ENCODE measurements at regions not wholly inside any gene's neighbourhood (a gene's known extent, or its start where the extent isn't known, plus 50 kb on each side); places are given as distances from the start of the nearest gene placed in this dataset.

DNA sequence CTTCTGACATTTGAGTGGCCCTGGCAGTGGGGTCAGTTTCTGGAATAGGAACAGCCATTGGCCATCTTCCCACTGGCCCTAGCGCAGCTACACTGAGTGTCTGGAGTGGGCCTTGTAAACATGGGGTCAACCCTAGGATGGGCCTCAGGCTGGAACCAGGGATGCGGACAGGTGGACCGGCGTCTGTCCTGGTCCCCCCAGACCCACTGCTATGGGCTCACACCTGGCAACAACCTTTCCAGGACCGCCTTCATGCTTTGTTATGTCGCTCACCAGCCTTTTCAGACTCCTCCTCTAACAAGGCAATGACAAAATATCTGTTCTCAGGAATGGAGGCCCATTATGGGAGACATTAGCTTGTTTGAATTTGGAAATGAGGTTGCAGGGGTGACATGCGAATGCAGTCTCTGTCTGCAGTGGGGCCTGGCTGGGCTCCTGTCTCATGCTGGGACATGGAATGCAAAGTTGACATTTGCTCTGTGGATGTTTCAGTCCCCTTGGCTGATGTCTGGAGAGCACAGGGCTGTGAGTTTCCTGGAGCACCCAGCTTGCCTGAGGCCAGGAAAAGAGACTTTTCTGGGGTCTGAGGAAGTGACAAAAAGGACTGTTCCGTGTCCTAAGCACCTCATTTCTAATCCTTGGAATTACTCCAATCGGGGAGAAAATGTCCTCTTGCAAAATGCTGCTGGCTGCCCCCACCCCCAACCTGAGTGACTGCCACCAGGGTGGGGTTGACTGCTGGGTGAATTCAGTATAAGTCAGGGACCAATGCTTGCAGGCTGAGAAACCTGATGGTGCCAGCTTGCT lies 98.7 kb upstream of the PMEPA1 start:
- Histone ChIP-seq H3K23me2 (ENCODE audit: low read depth, low read length) (no peaks in the 10 kb centered on the region), H3K79me1 (ENCODE audit: low read depth, low read length) (no peaks in the 10 kb centered on the region), H2BK15ac (ENCODE audit: low read length) (0 out of 2 replicates have a peak overlapping the region, but pooled peaks have one; percentile 61), H4K5ac (ENCODE audit: insufficient read length, low read depth, low read length) (no peak overlapping the region), H3K36me3 (ENCODE audit: control insufficient read depth in 2 of 4, insufficient read depth in 4 of 4, low read length in 3 of 4) (no peaks in the 10 kb centered on the region), H3K9ac (replicated peaks in 1 of 4; ENCODE audit: extremely low read depth in 1 of 4, low read depth in 3 of 4, low read length in 3 of 4) (no peak overlapping the region), H3K4me1 (replicated peaks in 1 of 4; ENCODE audit: control insufficient read depth in 3 of 4, insufficient read depth in 4 of 4, low read length in 3 of 4) (peaks cover 3 to 10% (median 7%) of the 10 kb centered on the region in 4 experiments; a peak in 6 of 7 replicates), H2AK5ac (ENCODE audit: low read depth, low read length) (no peak overlapping the region), H2BK120ac (replicated peaks; ENCODE audit: low read depth, low read length) (no peak overlapping the region), H2AFZ (ENCODE audit: low read length) (no peak overlapping the region), H2BK12ac (ENCODE audit: low read depth, low read length) (no peak overlapping the region), H3K4me3 (ENCODE audit: extremely low read depth in 1 of 4, insufficient read depth in 2 of 4, low read depth in 3 of 4, low read length in 4 of 4) (no peak overlapping the region), H3K56ac (replicated peaks; ENCODE audit: insufficient read length, low read depth, low read length) (no peak overlapping the region), H3K27me3 (replicated peaks in 1 of 4; ENCODE audit: control insufficient read depth in 3 of 4, extremely low read depth in 1 of 4, insufficient read depth in 3 of 4, low read length in 3 of 4) (no peaks in the 10 kb centered on the region; a peak in 1 of 7 replicates), H3K14ac (ENCODE audit: insufficient read length) (no peak overlapping the region), H3K79me2 (ENCODE audit: control insufficient read depth in 1 of 2, insufficient read depth in 2 of 2, low read length in 2 of 2) (no peaks in the 10 kb centered on the region), H2BK20ac (ENCODE audit: low read length) (no peak overlapping the region), H4K20me1 (replicated peaks in 1 of 2; ENCODE audit: control insufficient read depth in 1 of 2, insufficient read depth in 2 of 2, low read length in 2 of 2) (no peaks in the 10 kb centered on the region), H3K4ac (replicated peaks; ENCODE audit: insufficient read length, low read depth, low read length) (no peak overlapping the region), H3K4me2 (ENCODE audit: insufficient read depth in 1 of 2, low read depth in 2 of 2, low read length in 2 of 2) (no peak overlapping the region), H3K23ac (ENCODE audit: insufficient read length) (no peak overlapping the region), H3K18ac (ENCODE audit: extremely low read depth, low read length) (no peak overlapping the region), H2BK5ac (ENCODE audit: low read depth, low read length) (no peak overlapping the region), H4K91ac (replicated peaks; ENCODE audit: insufficient read length, low read length) (no peak overlapping the region), H4K8ac (ENCODE audit: extremely low read depth, insufficient read depth, low read length) (no peak overlapping the region), H3K27ac (ENCODE audit: low read depth, low read length) (no peak overlapping the region), H3K9me3 (ENCODE audit: insufficient read depth in 2 of 2, low read depth in 1 of 2, low read length in 1 of 2) (no peaks in the 10 kb centered on the region)
- no peak for DNase-seq (ENCODE audit: low read depth in 1 of 2, low spot score in 2 of 2)
- ChIA-PET CTCF (ENCODE audit: partially characterized antibody) (interaction anchor here (0.6 to 2.8 kb wide), 3 partner anchors 34 to 1203 kb away, joined by 3 to 8 read pairs (median 3); no protein-coding TSS in a partner anchor), POLR2A (ENCODE audit: partially characterized antibody) (no interaction called here)
- WGBS, 2 experiments (ENCODE audit: extremely low coverage in 1 of 2, insufficient coverage in 1 of 2, insufficient read length in 1 of 2, insufficient replicate concordance in 2 of 2, low coverage in 1 of 2, low lambda C conversion rate in 2 of 2, missing lambda C conversion rate in 1 of 2) = 78% methylated on average over 7 of the region's 9 CpGs; no CpG with 5 or more reads in 1 of the 2 experiments
- FAIRE-seq = no peak
- TF ChIP-seq TAF7 (optimal IDR thresholded peaks at IDR 0.05; ENCODE audit: borderline replicate concordance, low read depth, low read length) (no peak), SIN3A (conservative IDR thresholded peaks at IDR 0.05 in 1 of 2, IDR thresholded peaks at IDR 0.05 in 1 of 2; ENCODE audit: low read depth in 1 of 2, low read length in 2 of 2) (no peak), RXRA (IDR thresholded peaks at IDR 0.05; ENCODE audit: insufficient read depth, low read depth, low read length) (no peak), SAP30 (IDR thresholded peaks at IDR 0.05; ENCODE audit: insufficient read depth, insufficient replicate concordance, low read length) (no peak), CEBPB (IDR thresholded peaks at IDR 0.05; ENCODE audit: low read depth, low read length) (no peak), CTBP2 (IDR thresholded peaks at IDR 0.05; ENCODE audit: borderline replicate concordance, insufficient read depth, insufficient read length, low read length) (no peak), ZNF274 (IDR thresholded peaks at IDR 0.05; ENCODE audit: borderline replicate concordance, extremely low read depth, low read length) (no peak), BACH1 (IDR thresholded peaks at IDR 0.05; ENCODE audit: low read length) (no peak), POLR2AphosphoS5 (IDR thresholded peaks at IDR 0.05; ENCODE audit: low read depth, low read length) (no peak), PHF8 (conservative IDR thresholded peaks at IDR 0.05; ENCODE audit: low read depth, low read length) (no peak), TEAD4 (IDR thresholded peaks at IDR 0.05; ENCODE audit: low read depth, low read length) (no peak)
- TF ChIP-seq, protein P1, sequence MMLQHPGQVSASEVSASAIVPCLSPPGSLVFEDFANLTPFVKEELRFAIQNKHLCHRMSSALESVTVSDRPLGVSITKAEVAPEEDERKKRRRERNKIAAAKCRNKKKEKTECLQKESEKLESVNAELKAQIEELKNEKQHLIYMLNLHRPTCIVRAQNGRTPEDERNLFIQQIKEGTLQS (IDR thresholded peaks at IDR 0.05; ENCODE audit: insufficient read depth, low read depth, low read length) = no peak

All from H1 (cell line).